OCI-LY1 (cell line): ENCODE measurements at regions not wholly inside any gene's neighbourhood (a gene's known extent, or its start where the extent isn't known, plus 50 kb on each side); places are given as distances from the start of the nearest gene placed in this dataset.
A peak's percentile ranks its signal among the peaks of the same experiment; 100 is the strongest.

ENCODE experiments used
- H2AFZ ChIP-seq: fragments of 200-600 bp; sonication (generic), shearing (Covaris generic); 2 replicates; pipeline ENCODE4 v1.6.0; 2014; ENCODE audit warnings: antibody characterized with exemption, mild to moderate bottlenecking, low read length
- H3F3A ChIP-seq: fragments of 200-600 bp; sonication (generic), shearing (Covaris generic); 2 replicates; pipeline ENCODE4 v1.6.0; 2014; ENCODE audit warnings: mild to moderate bottlenecking, antibody characterized with exemption, low read length, moderate library complexity; ENCODE audit not compliant: insufficient read depth
- H3K27ac ChIP-seq: fragments of 200-600 bp; sonication (generic); 2 replicates; pipeline ENCODE4 v1.5.1; 2014; ENCODE audit warnings: low read length, mixed run types, mild to moderate bottlenecking, low read depth; ENCODE audit not compliant: poor library complexity, severe bottlenecking
- H3K27me3 ChIP-seq: fragments of 200-600 bp; sonication (generic); 2 replicates; pipeline ENCODE4 v1.6.0; 2014; ENCODE audit warnings: antibody characterized with exemption, mild to moderate bottlenecking, low read length, moderate library complexity; ENCODE audit not compliant: insufficient read depth
- H3K36me3 ChIP-seq: fragments of 200-600 bp; sonication (generic); 2 replicates; pipeline ENCODE4 v1.6.1; 2014; ENCODE audit warnings: mild to moderate bottlenecking, antibody characterized with exemption, low read length, moderate library complexity, mixed read lengths; ENCODE audit not compliant: insufficient read depth
- H3K4me1 ChIP-seq: fragments of 200-600 bp; sonication (generic); 2 replicates; pipeline ENCODE4 v1.5.1; 2014; ENCODE audit warnings: mild to moderate bottlenecking, low read length, moderate library complexity; ENCODE audit not compliant: insufficient read depth, severe bottlenecking
- H3K4me2 ChIP-seq: fragments of 200-600 bp; sonication (generic), shearing (Covaris generic); 2 replicates; pipeline ENCODE4 v1.6.1; 2014; ENCODE audit warnings: low read length
- H3K4me3 ChIP-seq: fragments of 200-600 bp; sonication (generic); 2 replicates; pipeline ENCODE4 v1.5.1; 2014; ENCODE audit warnings: low read length, low read depth, mild to moderate bottlenecking, mixed read lengths; ENCODE audit not compliant: poor library complexity, severe bottlenecking
- H3K79me2 ChIP-seq: fragments of 200-600 bp; shearing (Covaris generic); 2 replicates; pipeline ENCODE4 v1.6.1; 2016; ENCODE audit warnings: mixed run types, low read length, mixed read lengths; ENCODE audit not compliant: insufficient read depth
- H3K9ac ChIP-seq: fragments of 200-600 bp; sonication (generic), shearing (Covaris generic); 2 replicates; pipeline ENCODE4 v1.6.1; 2014; ENCODE audit warnings: mild to moderate bottlenecking, low read length, mixed read lengths
- H3K9me2 ChIP-seq: fragments of 200-600 bp; sonication (generic), shearing (Covaris generic); 2 replicates; pipeline ENCODE4 v1.6.1; 2014; ENCODE audit warnings: low read depth, mild to moderate bottlenecking, low read length, mixed read lengths
- H3K9me3 ChIP-seq: fragments of 200-600 bp; shearing (Covaris generic); 2 replicates; pipeline ENCODE4 v1.6.1; 2014; ENCODE audit warnings: low read length, mixed read lengths
- H4K20me1 ChIP-seq: fragments of 200-600 bp; sonication (generic), shearing (Covaris generic); 2 replicates; pipeline ENCODE4 v1.6.0; 2016; ENCODE audit warnings: mild to moderate bottlenecking, low read length; ENCODE audit not compliant: insufficient read depth
- EZH2 ChIP-seq: fragments of 200-600 bp; sonication (generic), shearing (Covaris generic); IDR thresholded peaks from 2 replicates; pipeline ENCODE4 v1.8.0; 2017; ENCODE audit warnings: borderline replicate concordance, mixed run types, mild to moderate bottlenecking, antibody characterized with exemption, low read length, moderate library complexity, mixed read lengths
- TF ChIP-seq, protein P1 (sequence below): fragments of 200-600 bp; sonication (generic), shearing (Covaris generic); IDR thresholded peaks from 2 replicates; pipeline ENCODE4 v1.5.1; 2017; ENCODE audit warnings: mild to moderate bottlenecking, antibody characterized with exemption, low read length, moderate library complexity, mixed read lengths

DNA sequence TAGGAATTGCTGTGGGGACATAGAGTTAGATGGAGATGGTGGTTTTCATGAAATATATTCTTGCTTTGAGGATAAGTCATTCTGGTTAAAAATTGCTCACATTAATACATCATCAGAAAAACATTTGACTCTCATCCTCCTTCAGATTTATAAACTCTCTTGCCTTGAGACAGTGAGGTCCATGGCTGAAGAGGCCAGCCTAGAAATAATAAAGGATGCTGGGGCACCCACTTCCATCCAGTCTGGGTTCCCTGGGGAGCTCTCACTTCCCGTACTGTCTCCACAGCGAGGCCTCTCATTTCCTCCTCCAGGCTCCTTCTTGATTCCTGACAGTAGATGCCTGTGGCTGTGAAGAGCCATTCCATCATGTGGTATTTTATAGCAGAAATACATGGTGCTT lies 73.3 kb upstream of the PRKG1 start:
- no peaks in the 10 kb centered on the region for H3K9me2 ChIP-seq
- no peaks in the 10 kb centered on the region for H3K4me1 ChIP-seq
- no peak overlapping the region for H3K4me2 ChIP-seq
- no peaks in the 10 kb centered on the region for H3K9me3 ChIP-seq
- H3K27ac ChIP-seq = no peak overlapping the region
- TF ChIP-seq, protein P1, sequence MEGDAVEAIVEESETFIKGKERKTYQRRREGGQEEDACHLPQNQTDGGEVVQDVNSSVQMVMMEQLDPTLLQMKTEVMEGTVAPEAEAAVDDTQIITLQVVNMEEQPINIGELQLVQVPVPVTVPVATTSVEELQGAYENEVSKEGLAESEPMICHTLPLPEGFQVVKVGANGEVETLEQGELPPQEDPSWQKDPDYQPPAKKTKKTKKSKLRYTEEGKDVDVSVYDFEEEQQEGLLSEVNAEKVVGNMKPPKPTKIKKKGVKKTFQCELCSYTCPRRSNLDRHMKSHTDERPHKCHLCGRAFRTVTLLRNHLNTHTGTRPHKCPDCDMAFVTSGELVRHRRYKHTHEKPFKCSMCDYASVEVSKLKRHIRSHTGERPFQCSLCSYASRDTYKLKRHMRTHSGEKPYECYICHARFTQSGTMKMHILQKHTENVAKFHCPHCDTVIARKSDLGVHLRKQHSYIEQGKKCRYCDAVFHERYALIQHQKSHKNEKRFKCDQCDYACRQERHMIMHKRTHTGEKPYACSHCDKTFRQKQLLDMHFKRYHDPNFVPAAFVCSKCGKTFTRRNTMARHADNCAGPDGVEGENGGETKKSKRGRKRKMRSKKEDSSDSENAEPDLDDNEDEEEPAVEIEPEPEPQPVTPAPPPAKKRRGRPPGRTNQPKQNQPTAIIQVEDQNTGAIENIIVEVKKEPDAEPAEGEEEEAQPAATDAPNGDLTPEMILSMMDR = no peak
- TF ChIP-seq EZH2 = no peak
- no peaks in the 10 kb centered on the region for H3K79me2 ChIP-seq
- no peaks in the 10 kb centered on the region for H3K27me3 ChIP-seq
- H2AFZ ChIP-seq = no peak overlapping the region
- no peaks in the 10 kb centered on the region for H3F3A ChIP-seq
- H3K4me3 ChIP-seq = no peak overlapping the region
- no peaks in the 10 kb centered on the region for H3K36me3 ChIP-seq
- H4K20me1 ChIP-seq = no peaks in the 10 kb centered on the region
- H3K9ac ChIP-seq = no peak overlapping the region

DNA sequence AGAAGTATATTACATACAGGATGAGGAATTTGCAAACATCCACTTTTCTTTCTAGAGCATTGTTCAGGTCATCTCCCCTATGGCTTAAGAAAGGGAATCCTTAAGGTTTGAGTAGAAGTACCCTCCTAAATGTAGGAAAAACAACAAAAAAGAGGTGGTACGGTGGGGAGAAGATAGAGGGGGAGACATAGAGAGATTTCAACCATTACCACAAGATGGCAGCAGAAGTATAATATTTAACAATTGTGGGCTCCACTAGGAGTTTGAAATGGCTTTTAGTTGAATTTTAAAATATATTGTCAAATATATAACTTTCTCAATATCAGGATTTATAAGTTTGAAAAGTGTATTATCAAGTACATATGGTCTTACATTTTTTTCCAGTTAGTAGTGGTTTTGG lies 72.7 kb upstream of the PRKG1 start:
- no peaks in the 10 kb centered on the region for H3K4me1 ChIP-seq
- H4K20me1 ChIP-seq = no peaks in the 10 kb centered on the region
- H3K27ac ChIP-seq = no peak overlapping the region
- no peak for TF ChIP-seq EZH2
- TF ChIP-seq, protein P1 = peak; percentile 57
- H3K27me3 ChIP-seq = no peaks in the 10 kb centered on the region
- H3K9ac ChIP-seq = no peak overlapping the region
- H3F3A ChIP-seq = no peaks in the 10 kb centered on the region
- no peak overlapping the region for H3K4me2 ChIP-seq
- H3K9me3 ChIP-seq = no peaks in the 10 kb centered on the region
- H3K9me2 ChIP-seq = no peaks in the 10 kb centered on the region
- H3K4me3 ChIP-seq = no peak overlapping the region
- H3K36me3 ChIP-seq = no peaks in the 10 kb centered on the region
- H3K79me2 ChIP-seq = no peaks in the 10 kb centered on the region
- no peak overlapping the region for H2AFZ ChIP-seq

DNA sequence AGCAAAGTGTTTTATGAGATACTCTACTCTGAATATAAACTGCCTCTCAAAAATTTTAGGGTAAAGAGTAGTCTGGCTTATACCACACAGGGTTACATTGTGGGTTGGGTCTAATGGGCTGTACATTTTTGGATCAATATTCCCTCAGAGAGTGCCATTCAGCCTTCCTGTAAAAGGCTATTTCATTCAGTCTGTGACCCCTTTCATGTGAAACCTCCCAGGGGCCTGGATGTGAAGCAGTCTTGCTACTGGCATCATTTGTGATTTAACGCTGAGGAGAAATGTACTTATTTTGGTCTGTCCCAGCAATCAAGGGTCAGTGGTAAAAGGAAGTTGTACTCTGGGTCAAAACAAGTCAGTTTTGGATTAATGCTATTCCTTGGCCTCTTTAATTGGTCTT lies 71.8 kb upstream of the PRKG1 start:
- H3K4me2 ChIP-seq = no peak overlapping the region
- no peaks in the 10 kb centered on the region for H3K27me3 ChIP-seq
- H3K79me2 ChIP-seq = no peaks in the 10 kb centered on the region
- H3F3A ChIP-seq = no peaks in the 10 kb centered on the region
- no peaks in the 10 kb centered on the region for H4K20me1 ChIP-seq
- no peaks in the 10 kb centered on the region for H3K9me3 ChIP-seq
- H3K9ac ChIP-seq = no peak overlapping the region
- H3K4me3 ChIP-seq = no peak overlapping the region
- H3K36me3 ChIP-seq = no peaks in the 10 kb centered on the region
- TF ChIP-seq, protein P1 = no peak
- no peak overlapping the region for H2AFZ ChIP-seq
- H3K4me1 ChIP-seq = no peaks in the 10 kb centered on the region
- H3K27ac ChIP-seq = no peak overlapping the region
- no peaks in the 10 kb centered on the region for H3K9me2 ChIP-seq
